Breast epithelium (tissue), 4 donors: ENCODE measurements at regions not wholly inside any gene's neighbourhood (a gene's known extent, or its start where the extent isn't known, plus 50 kb on each side); places are given as distances from the start of the nearest gene placed in this dataset.

Experiments
- DNase-seq, 2 donors: peaks; one replicate each; pipeline ENCODE4 v3.0.0-alpha.2; 2019; ENCODE audit warnings: low spot score in 2 of 2
- H3K27ac ChIP-seq, 2 donors: fragments of 200-600 bp; sonication (generic) in 1 of 2; one replicate each; pipeline ENCODE4 v1.5.1; 2016 to 2019; ENCODE audit warnings: mild to moderate bottlenecking in 1 of 2
- H3K27me3 ChIP-seq, 2 donors: fragments of 200-600 bp; sonication (generic) in 1 of 2; one replicate each; pipeline versions ENCODE4 v1.5.1 to v1.6.0; 2017 to 2019; ENCODE audit warnings: control low read depth in 1 of 2, mild to moderate bottlenecking in 1 of 2
- H3K36me3 ChIP-seq: fragments of 200-600 bp; one replicate; pipeline ENCODE4 v1.5.1; 2019
- H3K4me1 ChIP-seq, 2 donors: fragments of 200-600 bp; sonication (generic); one replicate each; pipeline ENCODE4 v1.5.1; 2016 to 2019; ENCODE audit warnings: control low read depth in 1 of 2
- H3K4me3 ChIP-seq, 3 donors: fragments of 200-600 bp; sonication (generic); 1 replicate in 2 of 3; 2 replicates in 1 of 3; pipeline ENCODE4 v1.5.1; 2016 to 2019; ENCODE audit warnings: mild to moderate bottlenecking in 3 of 3, moderate library complexity in 2 of 3
- H3K9me3 ChIP-seq, 2 donors: fragments of 200-600 bp; sonication (generic) in 1 of 2; one replicate each; pipeline ENCODE4 v1.5.1; 2016 to 2019; ENCODE audit warnings: control low read depth in 1 of 2
- CTCF ChIP-seq, 3 donors: fragments of 450-650 bp; IDR thresholded peaks; one replicate each; pipeline ENCODE4 v1.5.1; 2016 to 2017; ENCODE audit warnings: antibody characterized with exemption in 3 of 3, mild to moderate bottlenecking in 3 of 3, moderate library complexity in 3 of 3
- POLR2A ChIP-seq: fragments of 450-650 bp; IDR thresholded peaks from one replicate; pipeline ENCODE4 v1.6.1; 2016; ENCODE audit warnings: antibody characterized with exemption, mild to moderate bottlenecking, moderate library complexity
- POLR2AphosphoS5 ChIP-seq, 3 donors: sonication (generic); formaldehyde crosslinking; IDR thresholded peaks; one replicate each; pipeline ENCODE4 v1.6.1; 2017; ENCODE audit warnings: antibody characterized with exemption in 3 of 3
- intact Hi-C: fragments of 100-400 bp; cut with DNase I; formaldehyde crosslinking; loops from one replicate; pipeline ENCODE4 v1.15.1; 2023; ENCODE audit warnings: low total_unique reads

- no peak overlapping the region for H3K4me3 ChIP-seq
- TF ChIP-seq POLR2A (no peak), CTCF (IDR thresholded peaks at IDR 0.05) (no peak), POLR2AphosphoS5 (IDR thresholded peaks at IDR 0.05) (no peak)
- no peaks in the 10 kb centered on the region for H3K36me3 ChIP-seq
- H3K27ac ChIP-seq, result no peak overlapping the region
- H3K9me3 ChIP-seq, result no peaks in the 10 kb centered on the region
- intact Hi-C loops, result no loop called here
- no peak for DNase-seq
- no peaks in the 10 kb centered on the region for H3K4me1 ChIP-seq
- no peaks in the 10 kb centered on the region for H3K27me3 ChIP-seq
These were observed 134.2 kb upstream of the PWP1 start for GRCh38 chr12:107551434-107551833.

- Histone ChIP-seq H3K4me1 (no peaks in the 10 kb centered on the region), H3K4me3 (no peak overlapping the region), H3K27me3 (no peaks in the 10 kb centered on the region), H3K27ac (no peak overlapping the region), H3K36me3 (no peaks in the 10 kb centered on the region), H3K9me3 (no peaks in the 10 kb centered on the region)
- intact Hi-C loops, result no loop called here
- no peak for DNase-seq
- TF ChIP-seq CTCF (IDR thresholded peaks at IDR 0.05), result no peak
- no peak for TF ChIP-seq POLR2A
- TF ChIP-seq POLR2AphosphoS5 (IDR thresholded peaks at IDR 0.05), result no peak
These were observed 133.3 kb upstream of the PWP1 start for GRCh38 chr12:107552263-107552662.

- intact Hi-C loops, result no loop called here
- H3K4me3 ChIP-seq, result no peak overlapping the region
- no peaks in the 10 kb centered on the region for H3K36me3 ChIP-seq
- H3K4me1 ChIP-seq, result no peaks in the 10 kb centered on the region
- DNase-seq, result no peak
- no peak overlapping the region for H3K27ac ChIP-seq
- TF ChIP-seq POLR2A, result no peak
- no peak for TF ChIP-seq POLR2AphosphoS5 (IDR thresholded peaks at IDR 0.05)
- TF ChIP-seq CTCF (IDR thresholded peaks at IDR 0.05), result no peak
- no peaks in the 10 kb centered on the region for H3K27me3 ChIP-seq
- no peaks in the 10 kb centered on the region for H3K9me3 ChIP-seq
These were observed 132.3 kb upstream of the PWP1 start for GRCh38 chr12:107553211-107553765.

- no peaks in the 10 kb centered on the region for H3K4me1 ChIP-seq
- TF ChIP-seq POLR2AphosphoS5 (IDR thresholded peaks at IDR 0.05) (no peak), CTCF (IDR thresholded peaks at IDR 0.05) (no peak), POLR2A (no peak)
- no peaks in the 10 kb centered on the region for H3K27me3 ChIP-seq
These were observed 130.7 kb upstream of the PWP1 start for GRCh38 chr12:107554941-107555340.

GRCh38 chr12:107557026-107557425 lies 128.6 kb upstream of the PWP1 start:
- intact Hi-C loops, result no loop called here
- no peak overlapping the region for H3K4me3 ChIP-seq
- no peak overlapping the region for H3K27ac ChIP-seq
- TF ChIP-seq POLR2AphosphoS5 (IDR thresholded peaks at IDR 0.05) (no peak), POLR2A (no peak), CTCF (IDR thresholded peaks at IDR 0.05) (no peak)
- H3K4me1 ChIP-seq, result no peaks in the 10 kb centered on the region
- no peaks in the 10 kb centered on the region for H3K27me3 ChIP-seq
- no peak for DNase-seq
- no peaks in the 10 kb centered on the region for H3K9me3 ChIP-seq
- no peaks in the 10 kb centered on the region for H3K36me3 ChIP-seq

More at GRCh38 chr12:107554941-107555340, 130.7 kb upstream of the PWP1 start:
- intact Hi-C loops, result no loop called here
- no peak overlapping the region for H3K27ac ChIP-seq
- no peaks in the 10 kb centered on the region for H3K36me3 ChIP-seq
- H3K4me3 ChIP-seq, result no peak overlapping the region
- no peaks in the 10 kb centered on the region for H3K9me3 ChIP-seq
- DNase-seq, result no peak
